SIG-M5 treated with dmso at 0.1 percent for 504 hours (cell line): ENCODE measurements at regions not wholly inside any gene's neighbourhood (a gene's known extent, or its start where the extent isn't known, plus 50 kb on each side); places are given as distances from the start of the nearest gene placed in this dataset.

ENCODE experiments used
- DNase-seq: peaks from one replicate; lab custom pipeline; 2025; ENCODE audit not compliant: unreplicated experiment; lab: John Stamatoyannopoulos, UW

DNA sequence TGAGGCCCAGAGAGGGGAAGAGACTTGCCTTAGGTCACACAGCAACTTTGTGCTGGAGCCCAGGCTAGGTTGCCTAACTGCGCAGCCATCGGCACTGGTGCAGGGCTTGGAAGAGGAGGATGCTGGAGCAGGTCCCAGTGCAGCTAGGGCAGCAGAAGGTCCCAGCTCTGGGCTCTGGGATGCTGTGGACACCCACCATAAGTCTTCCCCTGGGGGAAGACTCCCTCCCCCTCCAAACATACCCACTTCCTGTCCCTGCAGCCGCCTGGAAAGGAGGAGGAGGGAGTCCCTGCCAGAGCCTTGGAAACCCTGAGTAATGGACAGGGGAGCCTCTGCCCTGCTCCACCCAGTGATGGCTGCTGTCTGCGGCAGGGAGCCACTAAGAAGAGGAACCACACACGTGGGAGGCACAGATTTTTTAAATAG, 93.6 kb downstream of the NCR2 start:
- DNase-seq = peak; percentile 25

DNA sequence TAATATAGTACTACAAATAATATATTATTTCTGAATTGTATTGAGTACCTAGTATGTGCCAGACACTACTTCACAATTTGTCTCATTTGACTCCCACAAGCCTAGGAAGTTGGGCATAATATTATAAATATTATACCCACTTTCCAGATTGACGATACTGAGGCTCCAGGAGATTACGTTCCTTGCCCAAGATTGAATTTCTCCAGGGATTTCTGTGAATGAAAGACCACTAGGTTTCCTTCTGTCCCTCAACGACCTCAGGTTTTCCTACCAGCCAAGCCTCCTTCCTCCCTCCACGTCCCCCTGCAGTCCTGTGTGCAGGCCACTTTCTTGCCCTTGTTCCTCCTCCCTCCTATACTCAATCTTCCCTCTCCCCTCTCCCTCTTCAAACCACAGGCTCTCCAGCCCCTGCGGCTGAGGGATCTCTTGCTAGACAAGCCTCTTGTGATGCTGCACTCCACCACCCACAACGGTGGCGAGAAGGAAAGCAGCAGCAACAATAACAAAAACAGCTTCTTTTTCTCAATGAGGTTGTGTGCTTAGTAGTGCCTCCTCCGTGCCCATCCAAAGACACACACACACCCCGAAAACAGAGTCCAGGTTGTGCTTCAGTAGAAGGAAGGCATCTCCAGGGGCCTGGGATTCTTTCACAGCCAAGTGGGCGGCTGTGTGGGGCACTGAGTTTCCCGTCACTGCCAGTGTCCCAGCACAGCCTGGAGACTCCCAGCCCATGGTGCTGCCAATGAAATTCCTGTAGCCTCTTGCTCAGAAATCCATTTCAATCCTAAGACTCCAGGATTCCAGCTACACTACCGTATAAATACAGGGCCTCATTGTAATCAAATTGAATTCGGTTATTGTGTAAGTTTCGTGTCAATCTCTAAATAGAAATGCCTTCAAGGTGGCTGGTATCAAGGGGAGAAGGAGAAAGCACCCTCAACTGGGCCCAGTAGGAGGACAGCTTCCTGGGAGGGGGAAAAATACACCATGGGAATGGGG, 94.4 kb downstream of the NCR2 start:
- no peak for DNase-seq

DNA sequence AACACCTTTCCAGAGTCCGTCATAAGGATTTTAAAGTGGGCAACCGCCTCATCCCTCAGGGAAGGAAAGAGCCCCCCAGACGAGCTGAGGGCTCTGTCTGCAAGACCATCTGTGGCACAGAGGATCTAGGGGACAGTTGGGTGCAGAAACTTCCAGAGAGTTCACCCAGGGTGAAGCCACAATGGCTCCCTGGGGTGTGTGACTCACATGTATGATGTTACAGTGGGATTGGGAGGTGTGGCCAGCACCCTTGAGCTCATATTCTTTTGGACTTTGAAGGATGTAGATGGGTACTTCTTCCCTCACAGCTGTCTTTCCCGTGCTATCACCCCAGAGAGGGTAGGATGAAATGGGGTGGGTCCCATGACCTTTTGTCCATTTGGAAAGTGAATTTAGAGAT, 95.5 kb downstream of the NCR2 start:
- DNase-seq = peak; percentile 17

DNA sequence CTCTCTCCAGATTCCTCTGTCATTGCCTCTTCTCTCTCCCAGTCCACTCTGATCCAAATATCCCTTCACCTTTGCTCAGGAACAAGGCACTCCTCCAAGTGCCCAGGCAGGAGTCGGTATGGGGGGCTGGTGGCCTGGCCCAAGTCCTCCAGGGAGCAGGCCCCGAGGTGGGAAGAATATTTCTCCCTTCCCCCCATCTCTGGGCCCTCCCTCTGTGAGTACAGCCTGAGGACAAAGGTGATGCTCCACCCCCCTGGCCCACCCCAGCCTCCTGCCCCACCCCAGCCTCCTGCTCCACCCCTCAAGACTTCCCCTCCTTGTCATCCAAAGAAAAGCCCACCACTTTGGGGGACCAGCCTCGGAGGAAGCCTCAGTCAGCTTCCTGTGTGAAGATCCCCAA, 96.9 kb downstream of the NCR2 start:
- DNase-seq = no peak

DNA sequence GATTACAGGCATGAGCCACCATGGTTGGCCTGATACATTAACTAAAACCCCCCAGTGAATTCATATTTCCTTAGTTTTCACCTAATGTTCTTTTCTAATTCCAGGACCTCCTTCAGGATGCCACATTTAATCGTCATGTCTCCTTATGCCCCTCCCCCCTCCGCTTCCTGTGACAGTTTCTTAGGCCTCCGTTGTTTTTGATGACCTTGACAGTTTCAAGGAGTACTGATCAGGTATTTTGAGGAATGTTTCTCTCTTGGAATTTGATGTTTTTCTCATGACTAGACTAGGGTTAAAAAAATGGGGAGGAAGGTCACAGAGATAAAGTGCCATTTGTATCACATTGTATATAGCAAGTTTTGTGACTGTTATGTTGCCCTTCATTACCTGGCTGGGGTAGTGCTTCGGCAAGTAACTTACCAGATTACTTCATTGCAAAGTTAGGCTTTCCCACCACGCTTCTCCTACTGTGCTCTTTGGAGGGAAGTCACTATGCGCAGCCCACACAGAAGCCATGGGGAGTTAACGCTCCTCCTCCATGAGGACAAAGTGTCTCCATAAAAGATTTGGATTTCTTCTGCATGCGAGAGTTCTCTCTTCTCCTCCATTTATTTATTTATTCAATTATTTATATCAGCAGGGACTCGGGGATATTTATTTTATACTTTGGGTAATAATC, 99.5 kb downstream of the NCR2 start:
- no peak for DNase-seq

DNA sequence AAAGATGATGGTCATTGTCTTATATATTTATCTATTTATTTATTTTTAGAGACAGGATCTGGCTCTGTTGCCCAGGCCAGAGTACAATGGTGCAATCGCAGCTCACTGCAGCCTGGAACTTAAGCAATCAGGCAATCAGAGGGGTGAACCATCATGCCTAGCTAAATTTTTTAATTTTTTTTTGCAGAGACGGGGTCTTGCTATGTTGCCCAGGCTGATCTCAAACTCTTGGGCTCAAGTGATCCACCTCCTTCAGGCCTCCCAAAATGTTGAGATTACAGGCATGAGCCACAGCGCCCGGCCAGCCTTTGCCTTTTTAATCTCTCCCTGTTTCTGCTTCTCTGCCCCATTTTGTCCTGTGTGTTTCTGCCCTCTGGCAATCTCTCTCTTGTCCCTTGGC, 102.2 kb downstream of the NCR2 start:
- DNase-seq = no peak

DNA sequence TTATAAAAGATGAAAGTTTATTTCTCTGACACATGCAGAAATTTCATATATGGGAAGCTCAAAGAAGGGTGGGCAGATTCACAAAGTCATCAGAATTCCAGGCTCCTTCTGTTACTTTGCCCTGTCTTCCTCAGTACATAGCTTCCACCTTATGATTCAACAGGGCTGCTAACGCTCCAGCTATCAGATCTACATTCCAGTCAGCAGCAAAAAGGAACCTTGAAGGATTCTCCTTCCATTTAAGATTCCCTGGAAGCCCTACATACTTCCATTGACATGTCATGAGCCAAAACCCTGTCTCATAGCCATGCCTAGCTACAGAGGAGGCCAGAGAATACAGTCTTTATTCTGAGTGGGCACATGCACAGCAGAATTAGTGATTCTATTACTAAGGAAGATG, 103.3 kb downstream of the NCR2 start:
- no peak for DNase-seq

DNA sequence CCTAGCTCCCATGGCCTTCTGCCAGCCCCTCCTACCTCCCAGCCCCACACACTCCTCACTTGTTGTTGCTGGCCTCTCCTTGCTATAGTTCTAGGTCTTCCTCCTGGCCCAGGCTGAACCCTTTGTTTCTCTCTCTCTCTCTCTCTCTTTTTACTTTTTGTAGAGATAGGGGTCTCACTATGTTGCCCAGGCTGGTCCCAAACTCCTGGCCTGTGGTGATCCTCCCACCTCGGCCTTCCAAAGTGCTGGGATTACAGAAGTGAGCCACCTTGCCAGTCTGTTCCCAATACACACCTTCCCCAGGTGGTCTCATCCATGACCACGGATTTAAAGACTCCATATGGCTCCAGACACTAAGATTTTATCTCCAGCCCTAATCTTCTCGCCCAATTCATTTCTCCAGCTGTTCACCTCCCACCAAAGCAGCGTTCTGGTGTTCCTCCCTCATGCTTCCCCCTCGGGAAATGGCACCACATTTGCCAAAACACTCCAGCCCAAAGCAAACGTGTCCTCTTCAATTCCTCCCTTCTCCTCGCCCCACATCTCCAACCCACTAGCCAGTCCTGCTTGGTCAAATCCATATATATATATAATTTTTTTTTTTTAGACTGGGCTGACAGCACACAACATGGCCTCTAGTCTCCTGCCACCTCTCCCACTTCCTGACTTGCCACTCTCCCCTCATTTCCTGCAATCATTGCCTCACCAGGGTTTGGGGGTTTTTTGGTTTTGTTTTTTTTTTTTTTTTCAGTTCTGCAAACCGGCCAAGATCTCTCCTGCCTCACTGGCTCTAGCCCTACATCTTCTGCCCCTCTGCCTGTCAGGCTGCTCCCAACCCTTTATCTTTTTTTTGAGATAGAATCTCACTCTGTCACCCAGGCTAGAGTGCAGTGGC, 104.4 kb downstream of the NCR2 start:
- peak; percentile 86 for DNase-seq

DNA sequence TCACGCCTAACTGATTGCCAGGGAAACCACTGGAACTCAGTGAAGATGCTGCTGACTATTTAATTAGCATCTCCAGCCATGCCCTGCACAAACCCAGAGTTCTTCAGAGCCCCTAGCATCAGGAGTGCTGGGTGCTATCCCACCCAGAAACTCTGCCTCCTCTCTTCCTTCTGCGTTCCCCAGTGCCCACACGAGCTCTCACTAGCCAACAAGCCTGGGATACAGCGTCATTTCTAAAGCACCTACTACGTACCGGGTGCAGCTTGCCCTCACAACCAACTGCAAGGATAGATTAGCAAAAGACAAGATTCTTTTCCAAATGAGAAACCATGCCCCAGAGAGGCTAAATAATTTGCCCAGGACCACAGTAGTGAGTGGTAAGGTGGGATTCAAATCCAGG, 105.2 kb upstream of the FOXP4 start:
- no peak for DNase-seq

DNA sequence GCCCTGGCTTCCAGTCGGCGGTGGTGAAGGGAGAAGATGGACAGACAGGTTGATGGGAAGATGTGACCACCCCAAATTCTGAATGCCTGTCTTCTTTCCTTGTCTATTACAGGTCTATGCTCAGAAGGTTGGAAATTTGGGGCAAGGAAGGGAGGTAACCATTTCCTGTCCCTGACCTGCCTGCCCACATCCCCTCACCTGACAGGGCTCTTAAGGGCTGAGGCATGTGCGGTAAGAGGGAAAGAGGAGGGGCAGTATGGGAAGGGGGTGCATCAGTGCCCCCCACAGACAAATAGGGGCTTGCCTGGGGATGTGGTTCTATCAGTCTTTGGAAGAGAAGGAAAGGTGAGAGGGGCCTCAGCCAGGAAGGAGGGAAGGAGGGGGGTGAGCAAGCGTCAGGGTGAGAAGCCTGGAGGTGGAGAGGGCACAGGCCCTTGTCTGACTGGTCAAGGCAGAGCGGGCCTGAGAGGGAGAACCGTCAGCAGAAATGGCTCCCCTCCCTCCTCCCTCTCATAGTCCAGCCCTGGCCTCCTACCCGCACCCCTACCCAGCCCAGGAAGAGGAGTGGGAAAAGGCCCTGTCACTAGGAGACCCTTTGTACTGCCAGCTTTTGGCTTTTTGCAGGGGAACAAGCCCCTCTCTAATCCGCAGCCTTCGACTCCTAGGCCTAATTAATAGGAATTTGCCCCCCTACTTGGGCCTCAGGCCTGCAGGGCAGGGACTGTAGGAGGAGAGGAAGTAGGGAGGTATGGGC, 104.4 kb upstream of the FOXP4 start:
- no peak for DNase-seq

DNA sequence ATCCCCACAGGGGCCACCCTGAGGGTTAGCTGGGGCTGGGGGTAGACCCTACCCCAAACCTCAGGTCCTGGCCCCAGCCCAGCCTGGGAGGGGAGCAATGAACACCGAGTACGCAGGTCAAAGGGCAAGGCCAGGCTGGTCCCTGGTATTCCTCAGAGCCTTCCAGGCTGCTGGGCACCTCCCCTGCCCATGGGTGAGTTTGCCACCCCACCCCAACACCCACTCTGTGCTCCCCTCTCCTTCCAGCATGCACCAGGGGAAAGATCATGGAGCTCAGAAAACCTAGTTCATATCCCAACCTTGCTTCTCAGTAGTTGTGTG, 103.9 kb upstream of the FOXP4 start:
- DNase-seq = no peak

DNA sequence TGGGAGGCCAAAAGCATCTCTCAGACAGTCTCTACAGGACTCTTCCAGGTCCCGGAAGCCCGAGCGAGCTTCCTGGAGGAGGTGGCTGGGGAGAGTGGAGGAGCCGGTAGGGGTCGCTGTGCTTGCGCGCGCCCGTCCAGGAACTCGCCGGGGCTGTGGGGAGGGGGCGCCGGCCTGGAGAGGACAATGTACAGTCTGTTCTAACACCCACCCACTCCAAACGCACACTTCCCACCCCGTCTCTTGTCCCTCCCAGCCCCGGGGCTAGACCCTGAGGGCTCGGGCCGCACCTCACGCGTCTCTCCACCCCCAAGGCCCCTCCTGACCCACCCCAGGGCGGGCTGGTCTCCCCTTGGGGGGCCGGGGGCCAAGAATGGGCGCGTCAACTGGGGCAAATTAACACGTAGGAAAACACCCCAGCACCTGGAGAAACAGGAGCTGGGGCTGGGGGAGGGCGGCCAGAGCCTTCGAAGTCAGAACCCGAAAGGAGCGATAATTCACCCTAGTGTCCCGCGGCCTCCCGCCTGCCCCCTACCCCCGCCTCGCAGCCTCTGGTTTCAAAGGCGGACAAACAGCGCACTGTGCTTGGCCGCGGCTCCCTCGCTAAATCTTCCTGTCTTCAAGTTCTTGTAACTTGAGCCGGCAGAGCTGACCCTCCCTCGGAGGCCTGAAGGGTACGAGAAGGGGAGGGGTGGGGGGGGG, 103.2 kb upstream of the FOXP4 start:
- DNase-seq = no peak

DNA sequence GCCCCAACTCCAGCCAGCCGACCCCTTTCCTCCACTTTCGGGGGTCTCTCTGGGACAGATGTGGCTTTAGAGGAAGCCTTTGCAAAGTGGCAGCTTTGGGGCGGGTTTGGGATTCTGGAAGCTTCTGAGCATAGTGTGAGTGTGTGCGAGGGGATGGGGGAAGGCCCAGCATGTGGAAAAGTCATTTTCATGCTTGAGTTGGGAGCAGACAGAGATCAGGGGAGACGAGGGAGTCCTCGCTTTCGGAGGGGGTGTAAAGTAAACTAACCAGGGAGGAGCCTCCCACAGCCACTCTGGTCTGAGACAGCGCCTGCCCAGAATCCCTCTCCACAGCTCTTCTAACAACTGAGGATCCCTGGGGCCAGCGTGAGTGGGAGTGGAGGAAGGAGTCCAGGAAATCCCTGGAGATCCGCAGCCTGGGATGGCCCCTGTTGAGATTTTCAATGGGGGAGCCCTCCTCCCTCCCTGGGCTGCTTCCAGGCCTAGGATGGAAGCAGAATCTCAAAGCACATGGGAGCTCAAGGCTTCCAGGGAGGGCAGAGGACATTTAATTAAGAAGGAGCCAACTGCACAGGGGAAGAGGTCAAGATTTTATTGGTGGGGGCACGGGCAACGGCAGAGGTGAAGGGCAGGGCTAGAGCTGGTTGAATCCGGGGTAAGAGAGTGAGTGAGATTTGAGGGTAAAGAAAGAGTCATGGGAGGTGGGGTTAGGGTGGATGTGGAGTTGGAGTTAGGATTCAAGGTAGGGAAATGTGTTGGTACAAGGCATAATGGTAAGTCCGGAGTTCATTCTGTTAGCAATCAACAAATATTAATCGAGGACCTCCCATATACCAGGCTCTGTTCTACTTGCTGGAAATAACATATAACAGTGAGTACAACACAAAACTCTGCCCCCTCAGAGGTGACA, 102.3 kb upstream of the FOXP4 start:
- DNase-seq = no peak

DNA sequence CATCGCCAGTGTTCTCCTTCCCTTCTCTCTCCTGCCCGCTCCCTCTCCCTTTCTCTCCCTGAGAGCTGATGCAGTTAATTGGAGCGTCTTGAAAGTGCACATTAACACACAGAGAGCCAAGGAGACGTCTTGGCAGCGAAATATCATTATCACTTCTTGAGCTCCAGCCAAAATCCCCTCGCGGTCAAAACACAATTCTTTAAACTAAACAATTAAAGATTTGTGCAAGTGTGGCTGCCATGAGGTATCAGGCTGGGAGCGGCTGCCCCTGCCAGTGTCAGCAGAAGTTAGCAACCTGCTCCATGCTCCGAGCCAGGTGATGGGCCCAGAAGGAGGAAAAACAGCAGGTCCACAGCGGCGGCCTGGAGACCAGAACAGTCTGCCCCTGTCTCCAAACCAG, 100.9 kb upstream of the FOXP4 start:
- DNase-seq = no peak

DNA sequence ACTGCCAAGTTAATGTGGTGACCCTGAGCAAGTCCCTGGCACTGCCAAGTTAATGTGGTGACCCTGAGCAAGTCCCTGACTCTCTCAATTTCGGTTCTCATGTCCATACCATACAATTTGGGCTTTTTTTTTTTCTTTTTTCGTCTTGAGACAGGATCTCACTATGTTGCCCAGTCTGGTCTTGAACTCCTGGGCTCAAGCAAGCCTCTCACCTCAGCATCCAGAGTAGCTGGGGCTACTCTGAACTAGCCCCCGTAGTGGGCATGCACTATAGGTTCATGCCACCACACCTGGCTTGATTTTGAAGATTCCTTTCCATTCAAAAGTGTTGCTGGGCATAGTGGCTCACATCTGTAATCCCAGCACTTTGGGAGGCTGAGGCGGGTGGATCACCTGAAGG, 100.0 kb upstream of the FOXP4 start:
- DNase-seq = no peak

DNA sequence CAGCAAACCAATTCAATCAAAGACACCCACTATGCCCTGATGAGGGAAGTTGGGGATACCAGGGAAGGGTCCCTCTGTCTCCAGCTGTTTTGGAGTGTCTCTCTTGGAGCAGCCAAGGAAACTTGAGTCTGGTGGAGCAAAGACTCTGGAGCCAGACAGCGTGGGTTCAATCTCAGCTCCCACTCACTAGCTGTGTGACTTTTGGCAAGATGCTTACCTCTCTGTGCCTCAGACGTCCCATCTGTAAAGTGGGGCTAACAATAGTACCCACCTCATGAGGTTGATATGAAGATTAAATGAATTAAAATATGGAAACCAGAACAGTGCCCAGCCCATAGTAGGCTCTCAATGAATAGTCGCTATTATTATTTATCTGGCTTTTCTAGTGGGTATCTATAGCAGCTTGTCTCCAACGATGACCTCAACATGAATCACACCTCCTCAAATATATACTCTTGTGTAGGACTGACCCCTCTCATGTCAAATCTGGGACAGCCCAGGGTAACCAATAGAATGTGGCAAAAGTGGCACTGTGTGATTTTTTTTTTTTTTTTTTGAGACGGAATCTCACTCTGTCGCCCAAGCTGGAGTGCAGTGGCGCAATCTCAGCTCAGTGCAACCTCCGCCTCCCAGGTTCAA, 99.2 kb upstream of the FOXP4 start:
- DNase-seq = no peak

DNA sequence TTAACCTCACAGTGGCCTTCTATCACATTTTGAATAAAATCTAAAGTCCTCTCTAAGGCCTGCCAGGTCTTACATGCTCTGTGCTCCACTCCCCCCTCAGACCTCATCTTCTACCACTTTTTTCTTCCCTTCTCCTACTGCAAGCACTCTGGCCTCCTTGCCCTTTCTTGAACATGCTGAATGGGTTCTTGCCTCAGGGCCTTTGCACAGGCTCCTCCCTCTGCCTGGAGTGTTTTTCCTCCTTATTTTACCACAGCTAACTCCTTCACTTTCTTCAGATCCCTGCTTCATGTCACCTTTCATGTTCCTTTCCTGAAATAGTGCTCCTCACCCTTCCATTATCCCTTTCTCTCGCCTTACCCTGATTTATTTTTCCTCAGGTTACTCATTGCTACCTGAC, 97.9 kb upstream of the FOXP4 start:
- no peak for DNase-seq

DNA sequence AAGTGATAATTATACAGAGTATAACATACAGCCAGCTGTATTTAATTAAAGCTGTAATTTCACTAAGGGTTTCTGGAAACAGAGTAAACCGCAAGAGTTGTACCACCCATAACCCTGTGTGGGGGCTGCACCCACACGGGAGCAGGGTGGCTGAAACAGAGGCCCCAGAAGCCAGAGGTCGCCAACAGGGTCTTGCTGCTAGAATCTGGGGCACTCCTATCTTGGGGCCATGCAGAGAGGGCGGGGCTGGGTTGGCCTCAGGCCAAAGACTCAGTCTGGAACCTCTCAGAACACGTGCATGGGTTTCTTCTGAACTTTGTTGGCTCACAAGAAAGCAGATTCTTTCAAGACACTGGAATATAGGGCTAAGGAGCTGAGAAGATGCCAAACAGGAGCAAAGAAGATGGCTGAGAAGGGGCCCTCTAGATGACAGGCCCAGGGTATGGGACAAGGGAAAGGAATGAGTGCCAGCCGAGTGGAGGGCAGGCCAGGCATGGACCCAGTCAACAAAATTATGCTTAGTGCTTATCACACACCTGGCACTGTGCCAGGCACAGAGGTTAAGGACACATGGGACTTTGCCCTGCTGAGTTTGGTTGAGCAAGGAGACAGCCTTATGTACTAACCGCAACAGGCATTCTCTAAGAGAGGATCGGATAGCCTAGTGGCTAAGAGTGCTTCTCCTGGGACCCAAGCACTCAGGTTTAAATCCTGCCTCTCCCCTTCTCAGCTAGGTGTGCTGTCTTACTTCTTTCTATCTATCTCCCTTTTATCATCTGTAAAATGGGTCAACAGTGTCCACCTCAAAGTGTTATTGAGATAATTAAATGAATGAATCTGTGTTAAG, 96.6 kb upstream of the FOXP4 start:
- no peak for DNase-seq
